SK-N-SH (cell line): ENCODE measurements at regions not wholly inside any gene's neighbourhood (a gene's known extent, or its start where the extent isn't known, plus 50 kb on each side); places are given as distances from the start of the nearest gene placed in this dataset.

Experiments used
- CTCF ChIA-PET: fragments of 300-600, 350-600 bp; formaldehyde crosslinking; extraction: SDS; loops from one replicate; lab custom pipeline; 2021; lab: Yijun Ruan, JAX
- POLR2A ChIA-PET: fragments of 350-600 bp; sonication (Branson Sonifier 250); formaldehyde crosslinking; extraction: SDS; loops from one replicate; lab custom pipeline; 2020; ENCODE audit warnings: antibody characterized with exemption, inconsistent platforms; lab: Yijun Ruan, JAX
- DNase-seq: peaks from one replicate; pipeline ENCODE4 v3.0.0; 2012
- H2AFZ ChIP-seq: fragments of 200-600 bp; sonication (generic); 2 replicates; pipeline ENCODE4 v1.8.1; 2016; ENCODE audit warnings: antibody characterized with exemption, mild to moderate bottlenecking, low read depth
- H3F3A ChIP-seq: fragments of 200-600 bp; sonication (generic); replicated peaks from 2 replicates; pipeline ENCODE3; 2016; ENCODE audit warnings: antibody characterized with exemption, mild to moderate bottlenecking; ENCODE audit not compliant: insufficient read depth
- H3K27ac ChIP-seq, 2 experiments: fragments of 200-500 bp in 1 of 2; fragments of 200-600 bp in 1 of 2; sonication (Bioruptor generic) in 1 of 2; sonication (generic), shearing (Covaris generic) in 1 of 2; 2 replicates each; pipeline versions ENCODE4 v1.5.1 to v1.6.1; 2014 to 2016; ENCODE audit warnings: low read depth in 2 of 2, inconsistent platforms in 1 of 2, low read length in 1 of 2, mild to moderate bottlenecking in 1 of 2, mixed read lengths in 1 of 2
- H3K27me3 ChIP-seq: fragments of 200-600 bp; sonication (generic), shearing (Covaris generic); 2 replicates; pipeline ENCODE4 v1.6.1; 2016; ENCODE audit warnings: mixed run types; ENCODE audit not compliant: insufficient read depth
- H3K36me3 ChIP-seq, 2 experiments: fragments of 200-500 bp in 1 of 2; fragments of 200-600 bp in 1 of 2; sonication (Bioruptor generic) in 1 of 2; sonication (generic) in 1 of 2; replicated peaks in 1 of 2; 2 replicates each; pipeline versions ENCODE3 to v1.5.1; 2014 to 2016; ENCODE audit warnings: low read length in 1 of 2, mild to moderate bottlenecking in 1 of 2; ENCODE audit not compliant: insufficient read depth in 2 of 2, control insufficient read depth in 1 of 2
- H3K4me1 ChIP-seq, 2 experiments: fragments of 200-500 bp in 1 of 2; fragments of 200-600 bp in 1 of 2; sonication (Bioruptor generic) in 1 of 2; sonication (generic), shearing (Covaris generic) in 1 of 2; 2 replicates each; pipeline versions ENCODE4 v1.5.1 to v1.6.1; 2014 to 2016; ENCODE audit warnings: low read depth in 1 of 2, low read length in 1 of 2, mixed run types in 1 of 2; ENCODE audit not compliant: insufficient read depth in 2 of 2, control insufficient read depth in 1 of 2
- H3K4me2 ChIP-seq: fragments of 200-600 bp; sonication (generic), shearing (Covaris generic); 2 replicates; pipeline ENCODE4 v1.6.1; 2017; ENCODE audit warnings: mixed run types
- H3K4me3 ChIP-seq, 2 experiments: fragments of 200-500 bp in 1 of 2; fragments of 200-600 bp in 1 of 2; sonication (Bioruptor generic) in 1 of 2; sonication (generic), shearing (Covaris generic) in 1 of 2; 2 replicates each; pipeline versions ENCODE4 v1.5.1 to v1.8.1; 2014 to 2016; ENCODE audit warnings: low read depth in 2 of 2, inconsistent platforms in 1 of 2, low read length in 1 of 2, mild to moderate bottlenecking in 1 of 2, mixed read lengths in 1 of 2, moderate library complexity in 1 of 2
- H3K79me2 ChIP-seq: fragments of 200-600 bp; sonication (generic); 2 replicates; pipeline ENCODE4 v1.8.1; 2017; ENCODE audit warnings: mild to moderate bottlenecking; ENCODE audit not compliant: insufficient read depth
- H3K9ac ChIP-seq: fragments of 200-600 bp; sonication (generic); 2 replicates; pipeline ENCODE4 v1.6.1; 2017; ENCODE audit warnings: mixed run types
- H3K9me2 ChIP-seq: fragments of 200-600 bp; sonication (generic); 2 replicates; pipeline ENCODE4 v1.6.1; 2017; ENCODE audit warnings: mixed run types
- H3K9me3 ChIP-seq: fragments of 200-600 bp; sonication (generic); 2 replicates; pipeline ENCODE4 v1.6.1; 2017; ENCODE audit warnings: mixed run types, mild to moderate bottlenecking, moderate library complexity
- H4K20me1 ChIP-seq: fragments of 200-600 bp; sonication (generic); 2 replicates; pipeline ENCODE4 v1.6.1; 2017; ENCODE audit warnings: mild to moderate bottlenecking, mixed run types; ENCODE audit not compliant: insufficient read depth
- CTCF ChIP-seq: fragments of 200-600 bp; sonication (generic); IDR thresholded peaks from 2 replicates; pipeline ENCODE4 v1.6.1; 2017; ENCODE audit warnings: antibody characterized with exemption, mild to moderate bottlenecking, moderate library complexity
- ELF1 ChIP-seq: IDR thresholded peaks from 2 replicates; pipeline ENCODE4 v1.4.0; 2012
- GABPA ChIP-seq: IDR thresholded peaks from 2 replicates; pipeline ENCODE4 v1.4.0; 2012; ENCODE audit warnings: low read depth, mild to moderate bottlenecking
- MAX ChIP-seq: IDR thresholded peaks from 2 replicates; pipeline ENCODE4 v1.4.0; 2012; ENCODE audit warnings: low read depth
- MEF2A ChIP-seq: IDR thresholded peaks from 2 replicates; pipeline ENCODE4 v1.4.0; 2012; ENCODE audit warnings: low read depth, borderline replicate concordance
- NRF1 ChIP-seq: IDR thresholded peaks from 2 replicates; pipeline ENCODE4 v1.6.1; 2012; ENCODE audit warnings: low read depth, mild to moderate bottlenecking, low read length
- POLR2AphosphoS5 ChIP-seq: IDR thresholded peaks from 2 replicates; pipeline ENCODE4 v1.6.1; 2012; ENCODE audit warnings: low read depth, low read length
- RAD21 ChIP-seq: IDR thresholded peaks from 2 replicates; pipeline ENCODE4 v1.6.1; 2012; ENCODE audit warnings: mild to moderate bottlenecking, low read length
- RXRA ChIP-seq: IDR thresholded peaks from 2 replicates; pipeline ENCODE4 v1.4.0; 2012; ENCODE audit warnings: low read depth, mild to moderate bottlenecking, borderline replicate concordance
- TCF12 ChIP-seq: IDR thresholded peaks from 2 replicates; pipeline ENCODE4 v1.4.0; 2012
- USF2 ChIP-seq: fragments of 150-350 bp; IDR thresholded peaks from 2 replicates; pipeline ENCODE4 v1.6.1; 2017; ENCODE audit warnings: antibody characterized with exemption, low read length, low read depth, borderline replicate concordance
- YY1 ChIP-seq: IDR thresholded peaks from 2 replicates; pipeline ENCODE4 v1.4.0; 2012; ENCODE audit warnings: low read depth, mild to moderate bottlenecking
- WGBS: methylation state at CpG from one replicate; pipeline ENCODE4 v1.1.6; 2017; ENCODE audit warnings: low lambda C conversion rate; 5-methylcytosine and 5-hydroxymethylcytosine counted together

GRCh38 chr2:82027921-82028615 is 1723.5 kb upstream of the LRRTM1 start:
- Histone ChIP-seq H3F3A (no peaks in the 10 kb centered on the region), H3K4me3 (no peak overlapping the region), H3K9me3 (no peaks in the 10 kb centered on the region), H3K27me3 (no peaks in the 10 kb centered on the region), H3K79me2 (no peaks in the 10 kb centered on the region), H2AFZ (no peak overlapping the region), H4K20me1 (no peaks in the 10 kb centered on the region), H3K4me2 (no peak overlapping the region), H3K36me3 (no peaks in the 10 kb centered on the region), H3K9me2 (no peaks in the 10 kb centered on the region), H3K27ac (no peak overlapping the region), H3K4me1 (no peaks in the 10 kb centered on the region), H3K9ac (no peak overlapping the region)
- no peak for DNase-seq
- WGBS: 5% methylated on average over 5 of the region's 5 CpGs
- ChIA-PET CTCF (no interaction called here), POLR2A (no interaction called here)
- no peak for TF ChIP-seq MEF2A
- no peak for TF ChIP-seq USF2

- CTCF ChIA-PET: no interaction called here
- Histone ChIP-seq H3K27me3 (no peaks in the 10 kb centered on the region), H3K79me2 (no peaks in the 10 kb centered on the region), H3K36me3 (no peaks in the 10 kb centered on the region), H3K9me3 (no peaks in the 10 kb centered on the region), H3K4me2 (no peak overlapping the region), H3K27ac (no peak overlapping the region), H3K4me1 (no peaks in the 10 kb centered on the region), H3F3A (no peaks in the 10 kb centered on the region), H4K20me1 (no peaks in the 10 kb centered on the region), H3K9ac (no peak overlapping the region), H3K9me2 (no peaks in the 10 kb centered on the region), H3K4me3 (no peak overlapping the region; a peak in 1 of 4 replicates), H2AFZ (no peak overlapping the region)
- 19% methylated on average over 6 of the region's 6 CpGs for WGBS
- TF ChIP-seq RAD21: peak; percentile 40
- TF ChIP-seq GABPA: no peak
- TF ChIP-seq CTCF: peak; percentile 30
- no peak for TF ChIP-seq TCF12
- DNase-seq: no peak
- POLR2A ChIA-PET: no interaction called here
Observed at GRCh38 chr2:82023710-82024109, 1719.2 kb upstream of the LRRTM1 start.

- Histone ChIP-seq H3K9ac (no peak overlapping the region), H3K4me2 (no peak overlapping the region), H3K36me3 (no peaks in the 10 kb centered on the region), H4K20me1 (no peaks in the 10 kb centered on the region), H3F3A (no peaks in the 10 kb centered on the region), H3K27me3 (no peaks in the 10 kb centered on the region), H3K9me3 (peaks cover 3% of the 10 kb centered on the region; the same call in 1 of the 2 replicates), H3K27ac (no peak overlapping the region), H2AFZ (no peak overlapping the region), H3K4me3 (no peak overlapping the region), H3K9me2 (no peaks in the 10 kb centered on the region), H3K79me2 (no peaks in the 10 kb centered on the region), H3K4me1 (no peaks in the 10 kb centered on the region)
- WGBS: 20% methylated on average over 6 of the region's 6 CpGs
- no peak for DNase-seq
- TF ChIP-seq RXRA (no peak), ELF1 (no peak), POLR2AphosphoS5 (no peak), USF2 (no peak), YY1 (no peak), NRF1 (no peak), MEF2A (no peak), MAX (no peak)
- ChIA-PET CTCF (no interaction called here), POLR2A (no interaction called here)
Observed at GRCh38 chr2:82013641-82014040, 1709.1 kb upstream of the LRRTM1 start.
